ENCODE measurements at regions not wholly inside any gene's neighbourhood (a gene's known extent, or its start where the extent isn't known, plus 50 kb on each side); places are given as distances from the start of the nearest gene placed in this dataset.
A peak's percentile ranks its signal among the peaks of the same experiment; 100 is the strongest.
"Not testable (repeated sequence)": the region's sequence is repeated elsewhere in the genome, so short reads cannot be mapped to it uniquely, and the experiment has no call there.

- no peak for DNase-seq
Measured at GRCh38 chr11:69219991-69220390, 64.3 kb downstream of the SMIM38 start.

GRCh38 chr11:69220561-69221051 is 64.9 kb downstream of the SMIM38 start:
- no peak for DNase-seq

GRCh38 chr11:69221086-69221485 is 65.4 kb downstream of the SMIM38 start:
- no peak for DNase-seq

GRCh38 chr11:69221636-69222035 is 65.9 kb downstream of the SMIM38 start:
- not testable (repeated sequence) for DNase-seq

- no peak for DNase-seq
Measured at GRCh38 chr11:69227271-69227670, 66.7 kb upstream of the MYEOV start.

- DNase-seq, result no peak
Measured at GRCh38 chr11:69229511-69229910, 64.4 kb upstream of the MYEOV start.

- no peak for DNase-seq
Measured at GRCh38 chr11:69230856-69231425, 63.0 kb upstream of the MYEOV start.

GRCh38 chr11:69231466-69232018 is 62.4 kb upstream of the MYEOV start:
- DNase-seq, result no peak

GRCh38 chr11:69232821-69233743 is 60.9 kb upstream of the MYEOV start:
- DNase-seq, result peak; percentile 57

GRCh38 chr11:69233744-69234570 is 60.0 kb upstream of the MYEOV start:
- DNase-seq, result no peak

- no peak for DNase-seq
Measured at GRCh38 chr11:69234740-69235710, 58.9 kb upstream of the MYEOV start.

- no peak for DNase-seq
Measured at GRCh38 chr11:69238573-69239351, 55.2 kb upstream of the MYEOV start.

- no peak for DNase-seq
Measured at GRCh38 chr11:69239641-69240040, 54.3 kb upstream of the MYEOV start.

- DNase-seq, result no peak
Measured at GRCh38 chr11:69240332-69241074, 53.5 kb upstream of the MYEOV start.

- DNase-seq, result no peak
Measured at GRCh38 chr11:69241075-69241740, 52.7 kb upstream of the MYEOV start.

GRCh38 chr11:69241844-69242243 is 52.1 kb upstream of the MYEOV start:
- no peak for DNase-seq

- no peak for DNase-seq
Measured at GRCh38 chr11:69242266-69242920, 51.6 kb upstream of the MYEOV start.

- DNase-seq, result no peak
Measured at GRCh38 chr11:69243496-69244200, 50.3 kb upstream of the MYEOV start.

Measured in right kidney (tissue), 1 donor.